SU-DHL-6 (cell line): ENCODE measurements at regions not wholly inside any gene's neighbourhood (a gene's known extent, or its start where the extent isn't known, plus 50 kb on each side); places are given as distances from the start of the nearest gene placed in this dataset.

Experiments
- H2AFZ ChIP-seq: fragments of 200-600 bp; sonication (generic); 2 replicates; pipeline ENCODE4 v1.6.1; 2014; ENCODE audit warnings: low read depth, mild to moderate bottlenecking, moderate library complexity, mixed read lengths, antibody characterized with exemption, low read length; ENCODE audit not compliant: severe bottlenecking
- H3F3A ChIP-seq: fragments of 200-600 bp; shearing (Covaris generic); 2 replicates; pipeline ENCODE4 v1.6.0; 2016; ENCODE audit warnings: antibody characterized with exemption, mild to moderate bottlenecking; ENCODE audit not compliant: insufficient read depth
- H3K27ac ChIP-seq: fragments of 200-600 bp; sonication (generic); 2 replicates; pipeline ENCODE4 v1.5.1; 2016; ENCODE audit warnings: low read depth, mild to moderate bottlenecking, low read length, moderate library complexity, mixed read lengths
- H3K27me3 ChIP-seq: fragments of 200-600 bp; sonication (generic), shearing (Covaris generic); 2 replicates; pipeline ENCODE4 v1.6.0; 2014; ENCODE audit warnings: mild to moderate bottlenecking, low read length
- H3K36me3 ChIP-seq: fragments of 200-600 bp; sonication (generic); 2 replicates; pipeline ENCODE4 v1.6.1; 2014; ENCODE audit warnings: mild to moderate bottlenecking, low read length, mixed read lengths
- H3K4me2 ChIP-seq: fragments of 300-600, 200-600 bp; shearing (Covaris generic), sonication (generic); 2 replicates; pipeline ENCODE4 v1.6.0; 2014; ENCODE audit warnings: low read length, low read depth, mild to moderate bottlenecking; ENCODE audit not compliant: poor library complexity, severe bottlenecking
- H3K4me3 ChIP-seq: fragments of 200-600 bp; sonication (generic); 2 replicates; pipeline ENCODE4 v1.5.1; 2014; ENCODE audit warnings: antibody characterized with exemption, low read length, mild to moderate bottlenecking, mixed read lengths; ENCODE audit not compliant: insufficient read depth, poor library complexity, severe bottlenecking
- H3K79me2 ChIP-seq: fragments of 200-600 bp; sonication (generic); 2 replicates; pipeline ENCODE4 v1.6.1; 2014; ENCODE audit warnings: mild to moderate bottlenecking, low read length, moderate library complexity; ENCODE audit not compliant: insufficient read depth
- H3K9ac ChIP-seq: fragments of 200-600 bp; sonication (generic); 2 replicates; pipeline ENCODE4 v1.7.0; 2014; ENCODE audit warnings: mild to moderate bottlenecking, low read length
- H3K9me2 ChIP-seq: fragments of 200-600 bp; sonication (generic); replicated peaks from 2 replicates; pipeline ENCODE4 v1.6.1; 2014; ENCODE audit warnings: low read length; ENCODE audit not compliant: insufficient read depth
- H3K9me3 ChIP-seq: fragments of 200-600 bp; sonication (generic); 2 replicates; pipeline ENCODE4 v1.6.1; 2014; ENCODE audit warnings: low read length, mixed read lengths; ENCODE audit not compliant: insufficient read depth
- H4K20me1 ChIP-seq: fragments of 200-600 bp; sonication (generic); 2 replicates; pipeline ENCODE4 v1.6.1; 2014; ENCODE audit warnings: low read depth, mild to moderate bottlenecking, antibody characterized with exemption, low read length, moderate library complexity, mixed read lengths
- EZH2phosphoT487 ChIP-seq: fragments of 200-600 bp; sonication (generic), shearing (Covaris generic); conservative IDR thresholded peaks from 2 replicates; pipeline ENCODE4 v1.6.1; 2018; ENCODE audit warnings: mild to moderate bottlenecking, antibody characterized with exemption, low read length, moderate library complexity, mixed read lengths
- TF ChIP-seq, protein P1 (sequence below): fragments of 200-600 bp; sonication (generic); IDR thresholded peaks from one replicate; pipeline ENCODE4 v1.5.1; 2017; ENCODE audit warnings: antibody characterized with exemption, mild to moderate bottlenecking, low read length, moderate library complexity; ENCODE audit not compliant: insufficient read depth, poor library complexity, severe bottlenecking

DNA sequence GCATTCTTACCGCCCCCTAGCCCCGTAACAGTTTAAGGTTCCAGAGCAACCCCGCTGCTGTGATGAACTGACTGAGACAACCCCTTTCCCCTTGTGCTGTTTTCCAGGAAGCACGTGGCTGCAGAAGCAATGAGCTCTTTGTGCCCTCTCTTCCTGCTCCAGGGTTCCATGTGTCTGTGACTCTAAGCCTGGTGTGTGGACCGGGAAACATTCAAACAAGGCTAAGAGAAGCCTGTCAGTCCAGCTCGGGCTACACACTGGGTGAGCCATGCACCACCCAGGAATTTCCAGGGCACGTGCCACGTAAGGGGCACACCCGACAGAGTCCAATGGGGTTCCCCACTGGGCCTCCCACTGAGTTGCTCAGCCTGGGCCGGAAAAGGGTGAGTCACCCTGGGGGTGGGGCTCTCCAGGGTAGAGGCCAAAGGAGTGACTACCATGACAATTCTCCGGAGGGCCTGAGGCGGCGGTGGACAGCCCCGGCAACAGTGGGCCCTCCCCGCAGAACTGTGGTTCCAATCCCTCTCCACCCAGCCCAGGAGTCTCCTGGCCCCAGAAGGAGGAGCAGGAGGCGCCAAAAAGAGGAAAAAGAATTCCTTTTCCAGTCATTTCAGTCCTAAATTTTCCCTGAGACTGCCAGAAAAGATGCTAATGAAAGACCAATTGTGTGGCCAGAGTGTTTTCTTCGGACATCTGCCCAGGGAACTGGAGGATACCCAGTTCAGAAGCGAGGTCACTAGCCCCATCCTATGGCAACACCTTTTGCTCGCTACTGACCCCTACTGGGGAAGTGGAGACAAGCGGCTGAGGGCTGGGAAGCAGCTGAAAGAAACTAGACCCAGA lies 157.8 kb upstream of the SLC1A4 start:
- Histone ChIP-seq H4K20me1 (no peaks in the 10 kb centered on the region), H3K27me3 (no peaks in the 10 kb centered on the region), H2AFZ (peak overlapping the region; percentile 17), H3K27ac (no peak overlapping the region), H3K9me3 (no peaks in the 10 kb centered on the region), H3K9me2 (no peaks in the 10 kb centered on the region), H3K9ac (no peak overlapping the region), H3K4me3 (no peak overlapping the region), H3K79me2 (no peaks in the 10 kb centered on the region), H3F3A (no peaks in the 10 kb centered on the region), H3K36me3 (no peaks in the 10 kb centered on the region), H3K4me2 (no peak overlapping the region)
- TF ChIP-seq EZH2phosphoT487 = no peak
- TF ChIP-seq, protein P1, sequence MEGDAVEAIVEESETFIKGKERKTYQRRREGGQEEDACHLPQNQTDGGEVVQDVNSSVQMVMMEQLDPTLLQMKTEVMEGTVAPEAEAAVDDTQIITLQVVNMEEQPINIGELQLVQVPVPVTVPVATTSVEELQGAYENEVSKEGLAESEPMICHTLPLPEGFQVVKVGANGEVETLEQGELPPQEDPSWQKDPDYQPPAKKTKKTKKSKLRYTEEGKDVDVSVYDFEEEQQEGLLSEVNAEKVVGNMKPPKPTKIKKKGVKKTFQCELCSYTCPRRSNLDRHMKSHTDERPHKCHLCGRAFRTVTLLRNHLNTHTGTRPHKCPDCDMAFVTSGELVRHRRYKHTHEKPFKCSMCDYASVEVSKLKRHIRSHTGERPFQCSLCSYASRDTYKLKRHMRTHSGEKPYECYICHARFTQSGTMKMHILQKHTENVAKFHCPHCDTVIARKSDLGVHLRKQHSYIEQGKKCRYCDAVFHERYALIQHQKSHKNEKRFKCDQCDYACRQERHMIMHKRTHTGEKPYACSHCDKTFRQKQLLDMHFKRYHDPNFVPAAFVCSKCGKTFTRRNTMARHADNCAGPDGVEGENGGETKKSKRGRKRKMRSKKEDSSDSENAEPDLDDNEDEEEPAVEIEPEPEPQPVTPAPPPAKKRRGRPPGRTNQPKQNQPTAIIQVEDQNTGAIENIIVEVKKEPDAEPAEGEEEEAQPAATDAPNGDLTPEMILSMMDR = peak; percentile 89

GRCh38 chr2:64831977-64832328 lies 157.2 kb upstream of the SLC1A4 start:
- Histone ChIP-seq H3K27ac (no peak overlapping the region), H4K20me1 (no peaks in the 10 kb centered on the region), H3K4me2 (no peak overlapping the region), H3K9me2 (no peaks in the 10 kb centered on the region), H3K9ac (no peak overlapping the region), H3K36me3 (no peaks in the 10 kb centered on the region), H3K9me3 (no peaks in the 10 kb centered on the region), H3K27me3 (no peaks in the 10 kb centered on the region), H2AFZ (no peak overlapping the region), H3K4me3 (no peak overlapping the region), H3K79me2 (no peaks in the 10 kb centered on the region), H3F3A (no peaks in the 10 kb centered on the region)
- TF ChIP-seq, protein P1 = no peak
- no peak for TF ChIP-seq EZH2phosphoT487

DNA sequence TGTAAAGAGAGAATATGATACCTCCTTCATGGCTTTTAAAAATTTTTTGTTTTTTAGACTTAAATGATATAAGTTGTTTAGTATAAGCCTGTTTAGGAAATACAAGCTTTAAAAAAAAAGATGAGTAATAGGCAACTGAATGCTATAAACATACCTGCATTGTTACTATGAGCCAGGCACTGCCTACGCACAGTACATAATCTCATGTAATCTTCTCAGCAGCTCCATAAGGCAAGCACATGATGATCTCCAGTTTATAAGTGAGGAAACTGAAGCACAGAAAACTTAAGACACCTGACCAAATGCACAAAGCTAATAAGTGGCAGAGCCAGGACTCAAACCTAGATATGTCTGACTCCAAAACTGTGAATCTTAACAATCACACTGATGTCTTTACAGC lies 156.3 kb upstream of the SLC1A4 start:
- H3K27ac ChIP-seq = no peak overlapping the region
- H3K4me2 ChIP-seq = no peak overlapping the region
- H4K20me1 ChIP-seq = no peaks in the 10 kb centered on the region
- no peaks in the 10 kb centered on the region for H3K79me2 ChIP-seq
- TF ChIP-seq, protein P1 = no peak
- no peak for TF ChIP-seq EZH2phosphoT487
- H3K9ac ChIP-seq = no peak overlapping the region
- no peaks in the 10 kb centered on the region for H3F3A ChIP-seq
- no peak overlapping the region for H3K4me3 ChIP-seq
- no peak overlapping the region for H2AFZ ChIP-seq
- no peaks in the 10 kb centered on the region for H3K36me3 ChIP-seq
- H3K9me3 ChIP-seq = no peaks in the 10 kb centered on the region
- H3K9me2 ChIP-seq = no peaks in the 10 kb centered on the region
- no peaks in the 10 kb centered on the region for H3K27me3 ChIP-seq
